Sigmoid colon (tissue), 4 donors: ENCODE measurements at regions not wholly inside any gene's neighbourhood (a gene's known extent, or its start where the extent isn't known, plus 50 kb on each side); places are given as distances from the start of the nearest gene placed in this dataset.

Source experiments
- EP300 ChIP-seq, 4 donors: sonication (generic); formaldehyde crosslinking; IDR thresholded peaks; one replicate each; pipeline ENCODE4 v1.6.1; 2017; ENCODE audit warnings: antibody characterized with exemption in 4 of 4
- TF ChIP-seq, protein P1 (sequence below), 4 experiments: fragments of 450-650 bp in 3 of 4; fragments of 200-600 bp in 1 of 4; IDR thresholded peaks; one replicate each; pipeline ENCODE4 v1.5.1; 2016 to 2019; ENCODE audit warnings: antibody characterized with exemption in 4 of 4, mild to moderate bottlenecking in 3 of 4, moderate library complexity in 2 of 4

- TF ChIP-seq EP300 (IDR thresholded peaks at IDR 0.05): no peak
- TF ChIP-seq, protein P1, sequence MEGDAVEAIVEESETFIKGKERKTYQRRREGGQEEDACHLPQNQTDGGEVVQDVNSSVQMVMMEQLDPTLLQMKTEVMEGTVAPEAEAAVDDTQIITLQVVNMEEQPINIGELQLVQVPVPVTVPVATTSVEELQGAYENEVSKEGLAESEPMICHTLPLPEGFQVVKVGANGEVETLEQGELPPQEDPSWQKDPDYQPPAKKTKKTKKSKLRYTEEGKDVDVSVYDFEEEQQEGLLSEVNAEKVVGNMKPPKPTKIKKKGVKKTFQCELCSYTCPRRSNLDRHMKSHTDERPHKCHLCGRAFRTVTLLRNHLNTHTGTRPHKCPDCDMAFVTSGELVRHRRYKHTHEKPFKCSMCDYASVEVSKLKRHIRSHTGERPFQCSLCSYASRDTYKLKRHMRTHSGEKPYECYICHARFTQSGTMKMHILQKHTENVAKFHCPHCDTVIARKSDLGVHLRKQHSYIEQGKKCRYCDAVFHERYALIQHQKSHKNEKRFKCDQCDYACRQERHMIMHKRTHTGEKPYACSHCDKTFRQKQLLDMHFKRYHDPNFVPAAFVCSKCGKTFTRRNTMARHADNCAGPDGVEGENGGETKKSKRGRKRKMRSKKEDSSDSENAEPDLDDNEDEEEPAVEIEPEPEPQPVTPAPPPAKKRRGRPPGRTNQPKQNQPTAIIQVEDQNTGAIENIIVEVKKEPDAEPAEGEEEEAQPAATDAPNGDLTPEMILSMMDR (IDR thresholded peaks at IDR 0.05): no peak
Measured at GRCh38 chr7:46451846-46452245, 530.8 kb upstream of the IGFBP3 start.
